Astrocyte (in vitro differentiated cells and primary cell): ENCODE measurements at regions not wholly inside any gene's neighbourhood (a gene's known extent, or its start where the extent isn't known, plus 50 kb on each side); places are given as distances from the start of the nearest gene placed in this dataset.

ENCODE experiments used
- EZH2 ChIP-seq: IDR thresholded peaks from 2 replicates; pipeline ENCODE4 v1.6.1; 2012; ENCODE audit warnings: mild to moderate bottlenecking, low read length, inconsistent platforms; ENCODE audit not compliant: insufficient read depth
- TF ChIP-seq, protein P1 (sequence below): IDR thresholded peaks from 2 replicates; pipeline ENCODE4 v1.5.1; 2011; ENCODE audit warnings: low read depth, mild to moderate bottlenecking, inconsistent platforms, low read length, moderate library complexity; ENCODE audit not compliant: insufficient read depth

GRCh38 chr18:24735624-24736231, 275.3 kb downstream of the HRH4 start:
- TF ChIP-seq, protein P1, sequence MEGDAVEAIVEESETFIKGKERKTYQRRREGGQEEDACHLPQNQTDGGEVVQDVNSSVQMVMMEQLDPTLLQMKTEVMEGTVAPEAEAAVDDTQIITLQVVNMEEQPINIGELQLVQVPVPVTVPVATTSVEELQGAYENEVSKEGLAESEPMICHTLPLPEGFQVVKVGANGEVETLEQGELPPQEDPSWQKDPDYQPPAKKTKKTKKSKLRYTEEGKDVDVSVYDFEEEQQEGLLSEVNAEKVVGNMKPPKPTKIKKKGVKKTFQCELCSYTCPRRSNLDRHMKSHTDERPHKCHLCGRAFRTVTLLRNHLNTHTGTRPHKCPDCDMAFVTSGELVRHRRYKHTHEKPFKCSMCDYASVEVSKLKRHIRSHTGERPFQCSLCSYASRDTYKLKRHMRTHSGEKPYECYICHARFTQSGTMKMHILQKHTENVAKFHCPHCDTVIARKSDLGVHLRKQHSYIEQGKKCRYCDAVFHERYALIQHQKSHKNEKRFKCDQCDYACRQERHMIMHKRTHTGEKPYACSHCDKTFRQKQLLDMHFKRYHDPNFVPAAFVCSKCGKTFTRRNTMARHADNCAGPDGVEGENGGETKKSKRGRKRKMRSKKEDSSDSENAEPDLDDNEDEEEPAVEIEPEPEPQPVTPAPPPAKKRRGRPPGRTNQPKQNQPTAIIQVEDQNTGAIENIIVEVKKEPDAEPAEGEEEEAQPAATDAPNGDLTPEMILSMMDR = no peak
- TF ChIP-seq EZH2 = no peak
